B cell (primary cell): ENCODE measurements at regions not wholly inside any gene's neighbourhood (a gene's known extent, or its start where the extent isn't known, plus 50 kb on each side); places are given as distances from the start of the nearest gene placed in this dataset.

Experiments
- CTCF ChIP-seq: fragments of 200-600 bp; IDR thresholded peaks from one replicate; pipeline ENCODE4 v1.8.0; 2022; ENCODE audit warnings: antibody characterized with exemption, mild to moderate bottlenecking
- EZH2 ChIP-seq: IDR thresholded peaks from 2 replicates; pipeline ENCODE4 v1.6.1; 2012; ENCODE audit warnings: borderline replicate concordance, low read depth, mild to moderate bottlenecking, moderate library complexity, low read length; ENCODE audit not compliant: insufficient read depth, poor library complexity, severe bottlenecking

GRCh38 chr4:119739796-119740195, 111.2 kb upstream of the PDE5A start:
- TF ChIP-seq EZH2 (no peak), CTCF (no peak)
